ENCODE measurements at regions not wholly inside any gene's neighbourhood (a gene's known extent, or its start where the extent isn't known, plus 50 kb on each side); places are given as distances from the start of the nearest gene placed in this dataset.

- intact Hi-C loops (cut with DNase I; ENCODE audit: low total_unique reads), result no loop called here
- Histone ChIP-seq H3K4me1 (no peaks in the 10 kb centered on the region), H3K27ac (no peak overlapping the region), H3K9me3 (peaks cover 0 to 7% (median 0%) of the 10 kb centered on the region in 4 donors), H3K4me3 (no peak overlapping the region), H3K27me3 (no peaks in the 10 kb centered on the region), H3K36me3 (no peaks in the 10 kb centered on the region)
- DNase-seq, result no peak
- WGBS, 5 donors, result 72 to 85% (median 80%) methylated on average over 5 of the region's 5 CpGs
- no peak for TF ChIP-seq EP300 (IDR thresholded peaks at IDR 0.05)
- no peak for TF ChIP-seq POLR2A (IDR thresholded peaks at IDR 0.05)
- TF ChIP-seq, protein P1, sequence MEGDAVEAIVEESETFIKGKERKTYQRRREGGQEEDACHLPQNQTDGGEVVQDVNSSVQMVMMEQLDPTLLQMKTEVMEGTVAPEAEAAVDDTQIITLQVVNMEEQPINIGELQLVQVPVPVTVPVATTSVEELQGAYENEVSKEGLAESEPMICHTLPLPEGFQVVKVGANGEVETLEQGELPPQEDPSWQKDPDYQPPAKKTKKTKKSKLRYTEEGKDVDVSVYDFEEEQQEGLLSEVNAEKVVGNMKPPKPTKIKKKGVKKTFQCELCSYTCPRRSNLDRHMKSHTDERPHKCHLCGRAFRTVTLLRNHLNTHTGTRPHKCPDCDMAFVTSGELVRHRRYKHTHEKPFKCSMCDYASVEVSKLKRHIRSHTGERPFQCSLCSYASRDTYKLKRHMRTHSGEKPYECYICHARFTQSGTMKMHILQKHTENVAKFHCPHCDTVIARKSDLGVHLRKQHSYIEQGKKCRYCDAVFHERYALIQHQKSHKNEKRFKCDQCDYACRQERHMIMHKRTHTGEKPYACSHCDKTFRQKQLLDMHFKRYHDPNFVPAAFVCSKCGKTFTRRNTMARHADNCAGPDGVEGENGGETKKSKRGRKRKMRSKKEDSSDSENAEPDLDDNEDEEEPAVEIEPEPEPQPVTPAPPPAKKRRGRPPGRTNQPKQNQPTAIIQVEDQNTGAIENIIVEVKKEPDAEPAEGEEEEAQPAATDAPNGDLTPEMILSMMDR (IDR thresholded peaks at IDR 0.05), result no peak
- TF ChIP-seq POLR2AphosphoS5 (IDR thresholded peaks at IDR 0.05), result no peak
Measured at GRCh38 chr10:25778646-25779045, 155.4 kb upstream of the MYO3A start.

GRCh38 chr10:25786161-25786560 lies 147.9 kb upstream of the MYO3A start:
- H3K27me3 ChIP-seq, result no peaks in the 10 kb centered on the region
- intact Hi-C loops (cut with DNase I; ENCODE audit: low total_unique reads), result no loop called here
- peak in 1 of 2 donors; percentile 12 for DNase-seq
- H3K36me3 ChIP-seq, result no peaks in the 10 kb centered on the region
- H3K4me3 ChIP-seq, result no peak overlapping the region
- TF ChIP-seq EP300 (IDR thresholded peaks at IDR 0.05), result no peak
- no peaks in the 10 kb centered on the region for H3K4me1 ChIP-seq
- 28 to 52% (median 49%) methylated on average over 4 of the region's 4 CpGs for WGBS, 5 donors
- H3K9me3 ChIP-seq, result no peaks in the 10 kb centered on the region
- H3K27ac ChIP-seq, result no peak overlapping the region

- H3K4me1 ChIP-seq, result no peaks in the 10 kb centered on the region
- WGBS, 5 donors, result 60 to 74% (median 65%) methylated on average over 3 of the region's 3 CpGs
Measured at GRCh38 chr10:25786899-25787298, 147.1 kb upstream of the MYO3A start.

GRCh38 chr10:25797888-25798429 lies 136.1 kb upstream of the MYO3A start:
- H3K4me3 ChIP-seq, result no peak overlapping the region
- TF ChIP-seq, protein P1 (IDR thresholded peaks at IDR 0.05), result no peak
- no peak for TF ChIP-seq POLR2A (IDR thresholded peaks at IDR 0.05)
- no peak for TF ChIP-seq EP300 (IDR thresholded peaks at IDR 0.05)
- TF ChIP-seq POLR2AphosphoS5 (IDR thresholded peaks at IDR 0.05), result no peak
- H3K27me3 ChIP-seq, result no peaks in the 10 kb centered on the region
- H3K27ac ChIP-seq, result no peak overlapping the region
- intact Hi-C loops (cut with DNase I; ENCODE audit: low total_unique reads), result no loop called here
- 87 to 92% (median 89%) methylated on average over 3 of the region's 3 CpGs for WGBS, 5 donors
- no peaks in the 10 kb centered on the region for H3K9me3 ChIP-seq
- DNase-seq, result no peak
- no peaks in the 10 kb centered on the region for H3K36me3 ChIP-seq
- H3K4me1 ChIP-seq, result no peaks in the 10 kb centered on the region

More at GRCh38 chr10:25786899-25787298, 147.1 kb upstream of the MYO3A start:
- H3K27me3 ChIP-seq, result no peaks in the 10 kb centered on the region
- no peaks in the 10 kb centered on the region for H3K36me3 ChIP-seq
- TF ChIP-seq POLR2A (IDR thresholded peaks at IDR 0.05) (no peak), POLR2AphosphoS5 (IDR thresholded peaks at IDR 0.05) (no peak), EP300 (IDR thresholded peaks at IDR 0.05) (no peak)
- TF ChIP-seq, protein P1 (IDR thresholded peaks at IDR 0.05), result no peak
- H3K9me3 ChIP-seq, result no peaks in the 10 kb centered on the region
- DNase-seq, result no peak
- intact Hi-C loops (cut with DNase I; ENCODE audit: low total_unique reads), result no loop called here
- H3K4me3 ChIP-seq, result no peak overlapping the region
- H3K27ac ChIP-seq, result no peak overlapping the region

DNA sequence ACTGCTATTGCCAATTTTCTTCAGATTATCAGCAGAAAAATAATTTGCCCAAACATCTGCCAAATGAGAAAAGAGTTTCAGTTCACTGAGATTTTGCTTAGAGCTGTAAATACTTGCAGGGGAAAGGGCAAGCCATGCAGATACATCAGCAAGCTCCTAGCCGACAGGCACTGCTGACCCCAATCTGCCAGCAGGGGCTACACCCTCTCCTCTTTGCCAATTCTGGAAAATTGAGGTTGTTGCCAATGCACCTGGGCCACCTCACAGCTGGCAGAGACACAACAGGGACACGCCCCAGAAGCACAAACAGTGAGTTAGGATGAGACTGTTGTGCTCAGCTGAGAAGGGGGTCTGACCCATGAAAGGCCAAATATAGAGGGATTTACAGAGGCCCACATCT lies 129.5 kb upstream of the MYO3A start:
- TF ChIP-seq POLR2A (IDR thresholded peaks at IDR 0.05) (no peak), EP300 (IDR thresholded peaks at IDR 0.05) (no peak), POLR2AphosphoS5 (IDR thresholded peaks at IDR 0.05) (no peak)
- TF ChIP-seq, protein P1 (IDR thresholded peaks at IDR 0.05), result no peak
- Histone ChIP-seq H3K27me3 (no peaks in the 10 kb centered on the region), H3K36me3 (no peaks in the 10 kb centered on the region), H3K9me3 (no peaks in the 10 kb centered on the region), H3K27ac (no peak overlapping the region), H3K4me1 (no peaks in the 10 kb centered on the region), H3K4me3 (no peak overlapping the region)
- DNase-seq, result no peak
- intact Hi-C loops (cut with DNase I; ENCODE audit: low total_unique reads), result no loop called here
- 32 to 51% (median 43%) methylated on average over 2 of the region's 2 CpGs for WGBS, 5 donors

Measured in stomach (tissue), 8 donors.